ENCODE measurements at regions not wholly inside any gene's neighbourhood (a gene's known extent, or its start where the extent isn't known, plus 50 kb on each side); places are given as distances from the start of the nearest gene placed in this dataset.

DNA sequence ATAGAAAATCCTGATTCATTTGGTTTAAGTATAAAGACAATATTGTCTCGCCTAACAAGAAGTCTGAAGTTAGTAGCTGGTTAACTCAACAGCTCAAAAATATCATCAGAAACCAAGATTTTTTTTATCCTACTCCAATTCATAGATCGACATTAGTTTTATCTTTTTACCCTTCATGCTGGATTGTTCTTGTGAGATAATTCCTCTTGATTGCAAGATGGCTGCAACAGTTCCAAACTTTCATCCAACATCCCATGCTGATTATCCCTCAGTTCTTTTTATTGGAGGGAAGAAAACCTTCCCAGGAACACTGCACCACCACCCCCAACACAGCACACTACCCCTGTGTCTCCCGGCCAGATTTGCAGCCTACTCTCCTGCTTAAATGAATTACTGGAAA, 370.2 kb upstream of the RAB6C start:
- TF ChIP-seq TEAD2 (tag; IDR thresholded peaks at IDR 0.05) (no peak), ZNF23 (CRISPR knock-in tag; IDR thresholded peaks at IDR 0.05) (no peak), RAD21 (CRISPR knock-in tag; conservative IDR thresholded peaks at IDR 0.05 in 1 of 2, IDR thresholded peaks at IDR 0.05 in 1 of 2) (no peak), NRF1 (conservative IDR thresholded peaks at IDR 0.05 in 1 of 2, IDR thresholded peaks at IDR 0.05 in 1 of 2) (no peak), ZNF507 (tag; conservative IDR thresholded peaks at IDR 0.05) (no peak)
- TF ChIP-seq, protein P1, sequence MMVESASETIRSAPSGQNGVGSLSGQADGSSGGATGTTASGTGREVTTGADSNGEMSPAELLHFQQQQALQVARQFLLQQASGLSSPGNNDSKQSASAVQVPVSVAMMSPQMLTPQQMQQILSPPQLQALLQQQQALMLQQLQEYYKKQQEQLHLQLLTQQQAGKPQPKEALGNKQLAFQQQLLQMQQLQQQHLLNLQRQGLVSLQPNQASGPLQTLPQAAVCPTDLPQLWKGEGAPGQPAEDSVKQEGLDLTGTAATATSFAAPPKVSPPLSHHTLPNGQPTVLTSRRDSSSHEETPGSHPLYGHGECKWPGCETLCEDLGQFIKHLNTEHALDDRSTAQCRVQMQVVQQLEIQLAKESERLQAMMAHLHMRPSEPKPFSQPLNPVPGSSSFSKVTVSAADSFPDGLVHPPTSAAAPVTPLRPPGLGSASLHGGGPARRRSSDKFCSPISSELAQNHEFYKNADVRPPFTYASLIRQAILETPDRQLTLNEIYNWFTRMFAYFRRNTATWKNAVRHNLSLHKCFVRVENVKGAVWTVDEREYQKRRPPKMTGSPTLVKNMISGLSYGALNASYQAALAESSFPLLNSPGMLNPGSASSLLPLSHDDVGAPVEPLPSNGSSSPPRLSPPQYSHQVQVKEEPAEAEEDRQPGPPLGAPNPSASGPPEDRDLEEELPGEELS (CRISPR knock-in tag; IDR thresholded peaks at IDR 0.05; ENCODE audit: borderline replicate concordance), result no peak
